OCI-LY1 (cell line): ENCODE measurements at regions not wholly inside any gene's neighbourhood (a gene's known extent, or its start where the extent isn't known, plus 50 kb on each side); places are given as distances from the start of the nearest gene placed in this dataset.

Source experiments
- H2AFZ ChIP-seq: fragments of 200-600 bp; sonication (generic), shearing (Covaris generic); 2 replicates; pipeline ENCODE4 v1.6.0; 2014; ENCODE audit warnings: antibody characterized with exemption, mild to moderate bottlenecking, low read length
- H3F3A ChIP-seq: fragments of 200-600 bp; sonication (generic), shearing (Covaris generic); 2 replicates; pipeline ENCODE4 v1.6.0; 2014; ENCODE audit warnings: mild to moderate bottlenecking, antibody characterized with exemption, low read length, moderate library complexity; ENCODE audit not compliant: insufficient read depth
- H3K27ac ChIP-seq: fragments of 200-600 bp; sonication (generic); 2 replicates; pipeline ENCODE4 v1.5.1; 2014; ENCODE audit warnings: low read length, mixed run types, mild to moderate bottlenecking, low read depth; ENCODE audit not compliant: poor library complexity, severe bottlenecking
- H3K27me3 ChIP-seq: fragments of 200-600 bp; sonication (generic); 2 replicates; pipeline ENCODE4 v1.6.0; 2014; ENCODE audit warnings: antibody characterized with exemption, mild to moderate bottlenecking, low read length, moderate library complexity; ENCODE audit not compliant: insufficient read depth
- H3K36me3 ChIP-seq: fragments of 200-600 bp; sonication (generic); 2 replicates; pipeline ENCODE4 v1.6.1; 2014; ENCODE audit warnings: mild to moderate bottlenecking, antibody characterized with exemption, low read length, moderate library complexity, mixed read lengths; ENCODE audit not compliant: insufficient read depth
- H3K4me1 ChIP-seq: fragments of 200-600 bp; sonication (generic); 2 replicates; pipeline ENCODE4 v1.5.1; 2014; ENCODE audit warnings: mild to moderate bottlenecking, low read length, moderate library complexity; ENCODE audit not compliant: insufficient read depth, severe bottlenecking
- H3K4me2 ChIP-seq: fragments of 200-600 bp; sonication (generic), shearing (Covaris generic); 2 replicates; pipeline ENCODE4 v1.6.1; 2014; ENCODE audit warnings: low read length
- H3K4me3 ChIP-seq: fragments of 200-600 bp; sonication (generic); 2 replicates; pipeline ENCODE4 v1.5.1; 2014; ENCODE audit warnings: low read length, low read depth, mild to moderate bottlenecking, mixed read lengths; ENCODE audit not compliant: poor library complexity, severe bottlenecking
- H3K79me2 ChIP-seq: fragments of 200-600 bp; shearing (Covaris generic); 2 replicates; pipeline ENCODE4 v1.6.1; 2016; ENCODE audit warnings: mixed run types, low read length, mixed read lengths; ENCODE audit not compliant: insufficient read depth
- H3K9ac ChIP-seq: fragments of 200-600 bp; sonication (generic), shearing (Covaris generic); 2 replicates; pipeline ENCODE4 v1.6.1; 2014; ENCODE audit warnings: mild to moderate bottlenecking, low read length, mixed read lengths
- H3K9me2 ChIP-seq: fragments of 200-600 bp; sonication (generic), shearing (Covaris generic); 2 replicates; pipeline ENCODE4 v1.6.1; 2014; ENCODE audit warnings: low read depth, mild to moderate bottlenecking, low read length, mixed read lengths
- H3K9me3 ChIP-seq: fragments of 200-600 bp; shearing (Covaris generic); 2 replicates; pipeline ENCODE4 v1.6.1; 2014; ENCODE audit warnings: low read length, mixed read lengths
- H4K20me1 ChIP-seq: fragments of 200-600 bp; sonication (generic), shearing (Covaris generic); 2 replicates; pipeline ENCODE4 v1.6.0; 2016; ENCODE audit warnings: mild to moderate bottlenecking, low read length; ENCODE audit not compliant: insufficient read depth
- CTCF ChIP-seq: fragments of 200-600 bp; sonication (generic), shearing (Covaris generic); IDR thresholded peaks from 2 replicates; pipeline ENCODE4 v1.5.1; 2017; ENCODE audit warnings: mild to moderate bottlenecking, antibody characterized with exemption, low read length, moderate library complexity, mixed read lengths
- EZH2 ChIP-seq: fragments of 200-600 bp; sonication (generic), shearing (Covaris generic); IDR thresholded peaks from 2 replicates; pipeline ENCODE4 v1.8.0; 2017; ENCODE audit warnings: borderline replicate concordance, mixed run types, mild to moderate bottlenecking, antibody characterized with exemption, low read length, moderate library complexity, mixed read lengths

- Histone ChIP-seq H3F3A (no peaks in the 10 kb centered on the region), H3K9ac (no peak overlapping the region), H3K36me3 (no peaks in the 10 kb centered on the region), H3K4me2 (no peak overlapping the region), H3K9me2 (no peaks in the 10 kb centered on the region), H3K9me3 (no peaks in the 10 kb centered on the region), H3K27ac (no peak overlapping the region), H3K4me3 (no peak overlapping the region), H3K27me3 (no peaks in the 10 kb centered on the region), H2AFZ (no peak overlapping the region), H3K79me2 (no peaks in the 10 kb centered on the region), H4K20me1 (no peaks in the 10 kb centered on the region), H3K4me1 (no peaks in the 10 kb centered on the region)
- TF ChIP-seq CTCF, result no peak
These were observed 729.1 kb downstream of the DNAH5 start for GRCh38 chr5:13215370-13215769.

- no peak for TF ChIP-seq CTCF
These were observed 730.3 kb downstream of the DNAH5 start for GRCh38 chr5:13214182-13214581.

GRCh38 chr5:13212886-13213285 lies 731.6 kb downstream of the DNAH5 start:
- no peaks in the 10 kb centered on the region for H3K4me1 ChIP-seq
- H2AFZ ChIP-seq, result no peak overlapping the region
- no peak overlapping the region for H3K27ac ChIP-seq
- H3K9me3 ChIP-seq, result no peaks in the 10 kb centered on the region
- no peaks in the 10 kb centered on the region for H4K20me1 ChIP-seq
- H3K4me3 ChIP-seq, result no peak overlapping the region
- no peak overlapping the region for H3K9ac ChIP-seq
- no peaks in the 10 kb centered on the region for H3K79me2 ChIP-seq
- TF ChIP-seq CTCF, result no peak
- TF ChIP-seq EZH2, result no peak
- no peaks in the 10 kb centered on the region for H3K27me3 ChIP-seq
- no peak overlapping the region for H3K4me2 ChIP-seq
- H3K9me2 ChIP-seq, result no peaks in the 10 kb centered on the region
- no peaks in the 10 kb centered on the region for H3K36me3 ChIP-seq
- no peaks in the 10 kb centered on the region for H3F3A ChIP-seq

More at GRCh38 chr5:13214182-13214581, 730.3 kb downstream of the DNAH5 start:
- Histone ChIP-seq H4K20me1 (no peaks in the 10 kb centered on the region), H3K9me2 (no peaks in the 10 kb centered on the region), H3F3A (no peaks in the 10 kb centered on the region), H3K4me3 (no peak overlapping the region), H3K9me3 (no peaks in the 10 kb centered on the region), H2AFZ (no peak overlapping the region), H3K4me1 (no peaks in the 10 kb centered on the region), H3K4me2 (no peak overlapping the region), H3K27me3 (no peaks in the 10 kb centered on the region), H3K36me3 (no peaks in the 10 kb centered on the region), H3K9ac (no peak overlapping the region), H3K27ac (no peak overlapping the region), H3K79me2 (no peaks in the 10 kb centered on the region)
